ENCODE measurements at regions not wholly inside any gene's neighbourhood (a gene's known extent, or its start where the extent isn't known, plus 50 kb on each side); places are given as distances from the start of the nearest gene placed in this dataset.

DNA sequence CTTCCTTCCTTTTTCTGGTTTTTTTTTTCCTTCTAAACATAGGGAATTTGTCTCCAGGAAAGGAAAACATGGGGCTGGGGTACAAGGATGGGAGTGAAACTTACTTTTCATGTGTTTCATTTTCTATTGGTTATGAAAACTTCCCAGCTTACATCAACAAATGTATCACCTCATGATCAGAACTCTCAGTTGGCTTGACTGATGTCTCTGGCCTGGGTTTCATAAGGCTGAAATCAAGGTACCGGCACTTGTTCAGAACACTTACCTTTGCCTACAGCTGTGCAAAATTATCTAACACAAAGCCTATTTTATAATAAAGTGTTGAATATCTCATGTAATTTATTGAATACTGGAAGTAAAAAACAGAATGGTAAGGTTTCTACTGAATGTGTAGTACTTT is 91.8 kb upstream of the STT3B start:
- no peak for DNase-seq

- no peak for DNase-seq
Observed at GRCh38 chr3:31442755-31443154, 90.0 kb upstream of the STT3B start.

DNA sequence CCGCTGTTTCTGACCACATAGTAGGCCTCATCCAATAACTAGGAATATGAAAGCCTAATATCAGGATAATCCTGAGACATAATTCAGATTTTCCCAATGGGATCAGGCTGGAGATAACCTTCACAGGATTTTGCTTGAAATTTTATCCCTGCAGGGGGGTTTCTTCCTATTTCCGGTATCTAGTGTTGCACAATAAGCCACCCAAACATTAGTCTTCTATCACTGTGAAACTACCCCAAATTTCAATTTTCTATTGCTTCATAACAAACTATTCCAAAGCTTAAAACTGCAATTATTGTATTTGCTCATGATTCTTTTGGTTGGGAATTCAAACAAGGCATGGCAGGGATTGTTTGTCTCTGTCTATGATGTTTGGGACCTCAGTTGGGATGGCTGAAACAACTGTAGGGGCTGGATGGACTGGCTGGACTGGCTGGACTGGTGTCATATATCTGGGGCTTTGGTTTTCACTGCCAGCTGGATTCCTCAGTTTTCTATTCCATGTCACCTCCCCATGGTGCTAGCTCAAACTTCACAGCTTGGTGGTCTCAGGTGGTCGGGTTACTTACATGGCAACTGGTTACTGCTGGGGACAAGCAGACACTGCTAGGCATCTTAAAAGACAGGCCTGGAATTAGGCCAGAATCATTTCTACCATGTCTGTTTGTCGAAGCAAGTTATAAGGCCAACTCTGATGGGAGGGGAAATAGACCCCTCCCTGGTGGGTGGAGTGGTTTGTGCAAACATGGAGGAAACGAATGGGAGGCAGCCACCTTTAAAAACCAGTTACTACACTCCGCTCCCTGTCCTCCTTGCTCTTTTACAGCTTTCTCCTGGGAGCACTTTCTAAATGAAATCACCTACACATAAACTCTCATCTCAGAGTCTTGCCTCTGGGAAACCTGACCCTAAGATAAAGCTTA is 88.2 kb upstream of the STT3B start:
- DNase-seq = no peak

GRCh38 chr3:31445701-31446100 is 87.0 kb upstream of the STT3B start:
- DNase-seq = no peak

GRCh38 chr3:31448035-31448881 is 84.5 kb upstream of the STT3B start:
- DNase-seq = peak in 1 of 6 experiments; percentile 24

- DNase-seq = no peak
Observed at GRCh38 chr3:31448882-31449243, 83.9 kb upstream of the STT3B start.

- no peak for DNase-seq
Observed at GRCh38 chr3:31449318-31449717, 83.4 kb upstream of the STT3B start.

DNA sequence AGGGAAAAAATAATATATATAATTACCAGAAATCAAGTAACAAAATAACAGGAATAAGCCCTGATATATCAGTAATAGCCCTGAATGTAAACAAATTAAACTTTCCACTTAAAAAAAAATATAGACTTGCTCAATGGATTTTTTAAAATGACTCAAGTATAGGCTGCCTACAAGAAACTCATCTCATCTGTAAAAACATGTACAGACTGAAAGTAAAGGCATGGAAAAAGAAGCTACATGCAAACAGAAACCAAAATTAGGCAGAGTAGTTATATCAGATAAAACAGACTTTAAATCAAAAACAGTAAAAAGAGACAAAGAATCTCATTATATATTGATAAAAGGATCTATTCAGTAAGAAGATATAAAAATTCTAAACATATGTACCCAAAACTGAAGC is 82.4 kb upstream of the STT3B start:
- no peak for DNase-seq

DNA sequence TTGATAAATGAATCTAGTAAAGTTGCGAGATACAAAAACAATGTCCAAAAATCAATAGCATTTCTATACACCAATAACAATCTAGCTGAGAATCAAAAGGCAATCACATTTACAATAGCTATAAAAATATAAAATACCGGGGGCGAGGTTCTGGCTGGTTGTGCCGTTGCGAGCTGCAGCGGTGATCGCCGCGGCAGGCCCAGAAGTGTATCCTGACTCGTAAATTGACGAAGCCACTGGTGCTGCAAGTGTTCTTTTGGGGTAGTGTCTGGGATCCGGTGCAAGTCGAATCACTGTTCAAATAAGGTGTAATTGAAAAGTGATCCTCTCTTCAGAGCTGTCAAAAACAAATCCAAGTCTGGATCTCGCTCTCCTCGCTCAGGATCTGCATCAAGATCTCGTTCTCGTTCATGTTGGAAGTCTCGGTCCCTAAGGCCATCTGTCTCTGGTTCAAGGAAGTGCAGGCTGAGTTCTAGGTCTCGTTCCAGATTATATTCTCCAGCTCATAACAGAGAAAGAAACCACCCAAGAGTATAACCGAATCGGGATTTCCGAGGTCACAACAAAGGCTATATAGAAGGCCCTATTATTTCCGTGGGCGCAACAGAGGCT is 80.1 kb upstream of the STT3B start:
- DNase-seq = no peak

- DNase-seq = no peak
Observed at GRCh38 chr3:31453430-31453829, 79.3 kb upstream of the STT3B start.

DNA sequence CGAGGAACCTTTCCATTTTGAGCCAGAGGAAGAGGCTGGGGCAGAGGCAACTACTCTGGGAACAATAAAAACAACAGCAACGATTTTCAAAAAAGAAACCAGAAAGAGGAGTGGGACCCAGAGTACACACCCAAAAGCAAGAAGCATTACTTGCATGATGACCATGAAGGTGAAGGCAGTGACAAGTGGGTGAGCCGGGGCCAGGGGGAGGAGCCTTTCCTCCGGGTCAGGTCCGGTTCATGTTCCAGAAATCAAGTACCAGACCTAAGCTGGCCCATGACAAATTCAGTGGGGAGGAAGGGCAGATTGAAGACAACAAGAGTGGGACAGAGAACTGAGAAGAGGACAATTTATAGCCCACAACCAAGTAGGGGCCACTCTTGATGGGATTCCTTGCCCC is 77.2 kb upstream of the STT3B start:
- DNase-seq = no peak

DNA sequence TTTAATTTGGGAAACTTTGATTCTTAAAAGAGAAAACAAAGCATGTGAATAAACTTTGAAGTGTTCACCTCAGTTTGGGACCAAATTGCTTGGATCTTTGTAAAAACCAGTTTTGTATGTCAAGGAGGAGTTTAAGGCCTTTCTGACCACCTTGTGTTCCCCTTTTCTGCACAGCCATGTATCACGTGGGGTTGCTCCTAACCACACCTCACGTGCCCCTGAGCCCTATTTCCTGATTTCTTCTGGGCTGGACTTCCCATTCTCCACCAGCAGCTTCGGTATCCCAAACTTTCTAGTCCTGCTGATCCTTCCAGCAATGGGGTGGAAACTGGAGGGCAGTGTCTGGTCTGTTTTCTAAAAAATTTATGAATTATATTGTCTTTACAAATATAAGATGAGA is 76.4 kb upstream of the STT3B start:
- no peak for DNase-seq

GRCh38 chr3:31461426-31461825 is 71.3 kb upstream of the STT3B start:
- DNase-seq = no peak

DNA sequence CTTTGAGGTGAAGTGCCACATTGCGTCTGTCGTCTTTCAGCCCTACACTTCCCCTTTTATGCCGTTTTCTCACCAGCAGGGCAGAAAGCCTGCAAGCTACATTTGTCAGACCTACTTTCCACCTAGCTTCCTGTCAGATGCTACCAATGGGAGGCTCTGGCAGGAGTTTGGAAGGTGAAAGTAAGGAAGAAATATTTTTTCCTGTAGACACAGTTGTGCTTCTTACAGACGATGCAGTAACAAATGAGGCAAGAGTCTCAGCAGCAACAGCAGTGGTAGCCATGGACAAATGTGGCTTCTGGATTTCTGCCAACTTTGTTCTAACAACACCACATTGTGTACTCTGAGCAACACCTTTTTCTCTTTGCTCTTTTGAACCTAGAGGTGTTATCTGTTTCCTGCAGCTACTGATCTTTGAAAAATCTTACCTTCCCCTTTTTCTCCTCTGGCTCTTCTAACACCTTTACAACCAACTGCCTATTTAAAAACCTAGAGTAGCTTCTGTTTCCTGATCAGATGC is 70.6 kb upstream of the STT3B start:
- peak; percentile 8 to 91 (median 64) for DNase-seq

DNA sequence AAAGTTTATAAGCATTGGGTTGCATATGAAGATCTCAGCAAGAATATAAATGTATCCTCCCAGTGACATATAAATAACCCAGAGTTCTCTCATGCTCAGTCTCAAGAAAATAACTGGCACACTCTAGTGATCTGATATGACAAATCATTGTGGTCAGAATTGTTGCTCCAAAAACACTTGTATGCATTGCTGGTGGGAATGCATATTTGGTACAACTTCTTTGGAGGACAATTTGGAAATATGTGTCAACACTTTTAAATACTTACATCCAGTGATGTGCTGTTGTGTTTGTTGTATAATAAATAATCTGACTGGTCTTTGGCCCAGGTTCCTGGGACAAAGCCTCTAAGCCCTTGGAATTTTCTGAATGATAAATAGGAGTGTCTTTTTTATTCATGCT is 66.7 kb upstream of the STT3B start:
- no peak for DNase-seq

DNA sequence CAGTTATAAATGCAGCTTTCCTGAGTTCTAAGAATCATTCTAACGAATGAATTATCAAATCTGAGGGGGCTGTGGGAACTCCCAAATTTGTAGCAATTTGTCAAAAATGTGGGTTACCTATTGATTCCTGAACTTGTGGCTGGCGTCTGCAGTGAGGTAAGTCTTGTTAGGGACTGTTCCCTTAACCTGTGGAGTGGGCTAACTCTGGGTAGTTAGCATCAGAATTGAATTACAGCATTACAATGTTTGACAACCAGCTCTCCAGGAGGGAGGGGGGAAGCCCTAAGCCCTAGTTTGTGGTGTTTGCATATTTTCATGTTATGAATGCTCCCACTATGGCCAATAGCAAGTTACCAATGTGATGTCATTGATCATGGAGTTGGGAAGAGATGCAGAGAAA is 65.9 kb upstream of the STT3B start:
- no peak for DNase-seq

- DNase-seq = no peak
Observed at GRCh38 chr3:31468433-31468832, 64.3 kb upstream of the STT3B start.

DNA sequence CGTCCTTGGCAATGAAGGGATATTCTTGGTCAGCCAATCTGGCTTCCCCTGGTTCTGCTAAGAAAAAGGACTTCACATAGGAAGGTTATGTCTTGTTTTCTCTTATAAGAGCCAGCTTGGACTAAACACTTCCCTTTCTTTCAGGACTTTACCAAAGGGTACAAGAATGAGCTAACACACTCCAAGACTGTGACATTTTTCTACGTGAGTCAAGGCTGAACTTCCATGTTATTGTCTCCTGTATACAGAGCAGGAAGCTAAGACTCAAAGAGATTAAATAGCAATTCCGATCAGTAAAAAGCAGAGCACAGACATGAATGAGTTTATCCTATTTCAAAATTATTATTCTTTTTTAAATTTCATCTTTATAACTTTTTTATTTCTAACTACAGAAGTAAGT is 63.3 kb upstream of the STT3B start:
- no peak for DNase-seq

DNA sequence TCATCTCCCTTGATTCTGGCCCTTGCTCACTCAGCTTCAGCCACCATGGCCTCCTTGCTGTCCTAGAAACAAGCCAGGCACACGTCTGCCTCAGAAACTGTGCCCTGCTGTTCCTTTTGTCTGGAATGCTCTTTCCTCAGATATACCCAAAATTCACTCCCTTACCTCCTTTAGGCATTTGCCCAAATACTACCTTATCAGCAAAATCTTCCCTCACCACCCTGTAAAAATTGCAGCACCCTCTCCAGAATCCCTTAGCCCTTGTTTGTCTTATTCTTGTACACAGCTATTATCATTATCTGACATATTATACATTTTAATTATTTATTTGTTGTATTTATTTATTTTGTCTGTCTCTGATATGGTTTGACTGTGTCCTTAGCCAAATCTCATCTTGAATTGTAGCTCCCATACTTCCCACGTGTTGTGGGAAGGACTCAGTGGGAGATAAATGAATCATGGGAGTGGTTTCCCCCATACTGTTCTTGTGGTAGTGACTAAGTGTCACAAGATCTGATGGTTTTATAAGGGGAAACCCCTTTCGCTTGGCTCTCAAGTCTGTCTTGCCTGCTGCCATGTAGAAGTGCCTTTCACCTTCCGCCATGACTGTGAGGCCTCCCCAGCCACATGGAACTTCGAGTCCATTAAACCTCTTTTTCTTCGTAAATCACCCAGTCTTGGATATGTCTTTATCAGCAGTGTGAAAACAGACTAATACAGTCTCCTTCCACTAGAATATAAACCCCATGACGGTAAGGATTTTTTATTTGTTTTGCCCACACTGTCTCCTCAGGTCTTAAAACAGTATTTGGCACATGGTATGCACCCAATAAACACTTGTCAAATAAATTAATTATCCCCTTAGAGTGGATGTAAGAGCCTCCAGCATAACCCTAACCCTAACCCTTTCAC is 60.0 kb upstream of the STT3B start:
- DNase-seq = no peak

GRCh38 chr3:31476209-31476608 is 56.5 kb upstream of the STT3B start:
- DNase-seq = no peak

- DNase-seq = no peak
Observed at GRCh38 chr3:31479431-31479830, 53.3 kb upstream of the STT3B start.

- DNase-seq = no peak
Observed at GRCh38 chr3:31481697-31482096, 51.0 kb upstream of the STT3B start.
